H1 (cell line): ENCODE measurements at regions not wholly inside any gene's neighbourhood (a gene's known extent, or its start where the extent isn't known, plus 50 kb on each side); places are given as distances from the start of the nearest gene placed in this dataset.

Experiments used
- CTCF ChIA-PET: fragments of 300-600 bp; sonication (Branson Sonifier 250); formaldehyde crosslinking; loops from one replicate; lab custom pipeline; 2021; ENCODE audit not compliant: partially characterized antibody; lab: Charles Lee
- POLR2A ChIA-PET: fragments of 300-600 bp; sonication (Branson Sonifier 250); formaldehyde crosslinking; loops from one replicate; lab custom pipeline; 2021; ENCODE audit warnings: inconsistent platforms; ENCODE audit not compliant: partially characterized antibody; lab: Charles Lee
- DNase-seq, 2 experiments: peaks; one replicate each; pipeline versions ENCODE4 v3.0.0 to v3.0.0-alpha.2; 2010 to 2022; ENCODE audit warnings: low spot score in 2 of 2, low read depth in 1 of 2, mixed read lengths in 1 of 2
- FAIRE-seq: peaks from 2 replicates; lab custom pipeline; 2011; peaks lifted over from hg19 to GRCh38; lab: Jason Lieb, UNC
- H2AFZ ChIP-seq: 2 replicates; pipeline ENCODE4 v1.8.1; 2012; ENCODE audit warnings: low read length, inconsistent platforms
- H2AK5ac ChIP-seq: 2 replicates; pipeline ENCODE4 v1.6.1; 2013; ENCODE audit warnings: low read depth, low read length
- H2BK120ac ChIP-seq: replicated peaks from 2 replicates; pipeline ENCODE3; 2013; ENCODE audit warnings: low read depth, low read length, inconsistent platforms
- H2BK12ac ChIP-seq: 2 replicates; pipeline ENCODE4 v1.6.1; 2013; ENCODE audit warnings: low read depth, low read length
- H2BK15ac ChIP-seq: 2 replicates; pipeline ENCODE4 v1.6.1; 2013; ENCODE audit warnings: low read length
- H2BK20ac ChIP-seq: 2 replicates; pipeline ENCODE4 v1.6.1; 2013; ENCODE audit warnings: low read length
- H2BK5ac ChIP-seq: 2 replicates; pipeline ENCODE4 v1.6.1; 2013; ENCODE audit warnings: low read depth, low read length
- H3K14ac ChIP-seq: 2 replicates; pipeline ENCODE4 v1.6.1; 2013; ENCODE audit warnings: inconsistent platforms; ENCODE audit not compliant: insufficient read length
- H3K18ac ChIP-seq: 2 replicates; pipeline ENCODE4 v1.6.1; 2013; ENCODE audit warnings: low read length; ENCODE audit errors: extremely low read depth
- H3K23ac ChIP-seq: 2 replicates; pipeline ENCODE4 v1.6.1; 2013; ENCODE audit warnings: inconsistent platforms; ENCODE audit not compliant: insufficient read length
- H3K23me2 ChIP-seq: 2 replicates; pipeline ENCODE4 v1.6.1; 2013; ENCODE audit warnings: low read depth, low read length
- H3K27ac ChIP-seq: 2 replicates; pipeline ENCODE4 v1.6.1; 2011; ENCODE audit warnings: low read depth, low read length, inconsistent platforms
- H3K27me3 ChIP-seq, 4 experiments: replicated peaks in 1 of 4; 1 replicate in 1 of 4; 2 replicates in 3 of 4; pipeline versions ENCODE4 v1.6.1 to v1.8.1; 2011 to 2013; ENCODE audit warnings: low read length in 3 of 4, mild to moderate bottlenecking in 3 of 4, inconsistent platforms in 2 of 4, mixed read lengths in 2 of 4, moderate library complexity in 1 of 4; ENCODE audit not compliant: control insufficient read depth in 3 of 4, insufficient read depth in 3 of 4; ENCODE audit errors: extremely low read depth in 1 of 4
- H3K36me3 ChIP-seq, 4 experiments: 2 replicates each; pipeline versions ENCODE4 v1.6.1 to v1.8.1; 2011 to 2013; ENCODE audit warnings: mild to moderate bottlenecking in 4 of 4, low read length in 3 of 4, moderate library complexity in 2 of 4, control low read depth in 1 of 4, inconsistent platforms in 1 of 4; ENCODE audit not compliant: insufficient read depth in 4 of 4, control insufficient read depth in 2 of 4
- H3K4ac ChIP-seq: replicated peaks from 2 replicates; pipeline ENCODE3; 2013; ENCODE audit warnings: low read length, low read depth, mixed read lengths, inconsistent platforms; ENCODE audit not compliant: insufficient read length
- H3K4me1 ChIP-seq, 4 experiments: replicated peaks in 1 of 4; 1 replicate in 1 of 4; 2 replicates in 3 of 4; pipeline versions ENCODE4 v1.6.1 to v1.8.1; 2011 to 2013; ENCODE audit warnings: low read length in 3 of 4, inconsistent platforms in 2 of 4, mixed read lengths in 1 of 4; ENCODE audit not compliant: insufficient read depth in 4 of 4, control insufficient read depth in 3 of 4
- H3K4me2 ChIP-seq, 2 experiments: 2 replicates each; pipeline versions ENCODE4 v1.6.1 to v1.8.1; 2011 to 2013; ENCODE audit warnings: low read depth in 2 of 2, low read length in 2 of 2, control low read depth in 1 of 2, inconsistent platforms in 1 of 2, mild to moderate bottlenecking in 1 of 2; ENCODE audit not compliant: insufficient read depth in 1 of 2
- H3K4me3 ChIP-seq, 4 experiments: fragments of 200-600, 300-600 bp in 1 of 4; sonication (generic), shearing (Covaris generic), sonication (Bioruptor Twin) in 1 of 4; 2 replicates each; pipeline versions ENCODE4 v1.5.1 to v1.8.1; 2011 to 2016; ENCODE audit warnings: low read length in 4 of 4, low read depth in 3 of 4, control low read depth in 2 of 4, inconsistent platforms in 2 of 4, mild to moderate bottlenecking in 2 of 4, mixed read lengths in 1 of 4, moderate library complexity in 1 of 4; ENCODE audit not compliant: insufficient read depth in 2 of 4; ENCODE audit errors: extremely low read depth in 1 of 4
- H3K56ac ChIP-seq: replicated peaks from 2 replicates; pipeline ENCODE3; 2013; ENCODE audit warnings: low read depth, mild to moderate bottlenecking, mixed read lengths, low read length, inconsistent platforms; ENCODE audit not compliant: insufficient read length
- H3K79me1 ChIP-seq: 2 replicates; pipeline ENCODE4 v1.6.1; 2013; ENCODE audit warnings: low read depth, low read length, control low read depth
- H3K79me2 ChIP-seq, 2 experiments: 2 replicates each; pipeline versions ENCODE4 v1.6.1 to v1.8.1; 2012 to 2013; ENCODE audit warnings: low read length in 2 of 2, mild to moderate bottlenecking in 2 of 2, inconsistent platforms in 1 of 2; ENCODE audit not compliant: insufficient read depth in 2 of 2, control insufficient read depth in 1 of 2
- H3K9ac ChIP-seq, 4 experiments: replicated peaks in 1 of 4; 1 replicate in 1 of 4; 2 replicates in 3 of 4; pipeline versions ENCODE4 v1.6.1 to v1.8.1; 2011 to 2013; ENCODE audit warnings: low read depth in 3 of 4, low read length in 3 of 4, control low read depth in 2 of 4, mild to moderate bottlenecking in 2 of 4, moderate library complexity in 2 of 4, inconsistent platforms in 1 of 4; ENCODE audit errors: extremely low read depth in 1 of 4
- H3K9me3 ChIP-seq, 2 experiments: 2 replicates each; pipeline versions ENCODE4 v1.6.1 to v1.8.1; 2012 to 2013; ENCODE audit warnings: mild to moderate bottlenecking in 2 of 2, moderate library complexity in 2 of 2, control low read depth in 1 of 2, inconsistent platforms in 1 of 2, low read depth in 1 of 2, low read length in 1 of 2, mixed read lengths in 1 of 2; ENCODE audit not compliant: insufficient read depth in 2 of 2
- H4K20me1 ChIP-seq, 2 experiments: replicated peaks in 1 of 2; 2 replicates each; pipeline versions ENCODE3 to v1.8.1; 2011 to 2013; ENCODE audit warnings: inconsistent platforms in 2 of 2, low read length in 2 of 2, mild to moderate bottlenecking in 1 of 2; ENCODE audit not compliant: insufficient read depth in 2 of 2, control insufficient read depth in 1 of 2
- H4K5ac ChIP-seq: 2 replicates; pipeline ENCODE4 v1.6.1; 2013; ENCODE audit warnings: low read length, low read depth, mixed read lengths, inconsistent platforms; ENCODE audit not compliant: insufficient read length
- H4K8ac ChIP-seq: 2 replicates; pipeline ENCODE4 v1.8.0; 2013; ENCODE audit warnings: mild to moderate bottlenecking, moderate library complexity, low read length, inconsistent platforms; ENCODE audit not compliant: insufficient read depth; ENCODE audit errors: extremely low read depth
- H4K91ac ChIP-seq: replicated peaks from 2 replicates; pipeline ENCODE3; 2013; ENCODE audit warnings: low read length, mixed read lengths, inconsistent platforms; ENCODE audit not compliant: insufficient read length
- ASH2L ChIP-seq: fragments of 200-600, 300-600 bp; sonication (generic); IDR thresholded peaks from one replicate; pipeline ENCODE4 v1.7.1; 2017; ENCODE audit warnings: low read length
- EP300 ChIP-seq, 2 experiments: IDR thresholded peaks; 1 replicate in 1 of 2; 2 replicates in 1 of 2; pipeline ENCODE4 v1.6.1; 2011 to 2012; ENCODE audit warnings: low read depth in 2 of 2, low read length in 2 of 2, mild to moderate bottlenecking in 2 of 2, borderline replicate concordance in 1 of 2, inconsistent platforms in 1 of 2, moderate library complexity in 1 of 2
- KDM4A ChIP-seq: IDR thresholded peaks from one replicate; pipeline ENCODE4 v1.7.1; 2012; ENCODE audit warnings: low read depth, mild to moderate bottlenecking, moderate library complexity, low read length, inconsistent platforms; ENCODE audit not compliant: severe bottlenecking
- MAFK ChIP-seq: IDR thresholded peaks from 2 replicates; pipeline ENCODE4 v1.6.1; 2012; ENCODE audit warnings: low read depth, mild to moderate bottlenecking, improper control_type of control experiment, low read length
- NRF1 ChIP-seq: IDR thresholded peaks from 2 replicates; pipeline ENCODE4 v1.6.1; 2011; ENCODE audit warnings: mild to moderate bottlenecking, low read depth, low read length, improper control_type of control experiment
- POLR2AphosphoS5 ChIP-seq: IDR thresholded peaks from 2 replicates; pipeline ENCODE4 v1.6.1; 2011; ENCODE audit warnings: low read depth, low read length
- RFX5 ChIP-seq: IDR thresholded peaks from 2 replicates; pipeline ENCODE4 v1.6.1; 2011; ENCODE audit warnings: low read depth, low read length, improper control_type of control experiment, borderline replicate concordance
- SIX5 ChIP-seq: IDR thresholded peaks from 2 replicates; pipeline ENCODE4 v1.6.1; 2011; ENCODE audit warnings: mild to moderate bottlenecking, low read depth, low read length
- SP4 ChIP-seq: IDR thresholded peaks from 2 replicates; pipeline ENCODE4 v1.6.1; 2012; ENCODE audit warnings: low read length, inconsistent platforms
- WGBS, 2 experiments: shearing (Covaris generic) in 1 of 2; methylation state at CpG; one replicate each; pipeline versions ENCODE4 v1.1.6 to v1.1.7; 2013 to 2015; ENCODE audit warnings: low lambda C conversion rate in 2 of 2, mixed read lengths in 2 of 2, inconsistent platforms in 1 of 2, low coverage in 1 of 2, missing lambda C conversion rate in 1 of 2; ENCODE audit not compliant: insufficient replicate concordance in 2 of 2, insufficient coverage in 1 of 2, insufficient read length in 1 of 2; ENCODE audit errors: extremely low coverage in 1 of 2, missing lambda C conversion rate in 1 of 2; 5-methylcytosine and 5-hydroxymethylcytosine counted together
- TF ChIP-seq, protein P1 (sequence below): IDR thresholded peaks from 2 replicates; pipeline ENCODE4 v1.6.1; 2012; ENCODE audit warnings: inconsistent platforms
- TF ChIP-seq, protein P2 (sequence below), 3 experiments: IDR thresholded peaks; 1 replicate in 2 of 3; 2 replicates in 1 of 3; pipeline versions ENCODE4 v1.5.1 to v1.6.1; 2011; ENCODE audit warnings: low read length in 3 of 3, mild to moderate bottlenecking in 3 of 3, inconsistent platforms in 2 of 3, low read depth in 1 of 3, moderate library complexity in 1 of 3; ENCODE audit not compliant: insufficient read depth in 1 of 3; ENCODE audit errors: control extremely low read depth in 1 of 3

DNA sequence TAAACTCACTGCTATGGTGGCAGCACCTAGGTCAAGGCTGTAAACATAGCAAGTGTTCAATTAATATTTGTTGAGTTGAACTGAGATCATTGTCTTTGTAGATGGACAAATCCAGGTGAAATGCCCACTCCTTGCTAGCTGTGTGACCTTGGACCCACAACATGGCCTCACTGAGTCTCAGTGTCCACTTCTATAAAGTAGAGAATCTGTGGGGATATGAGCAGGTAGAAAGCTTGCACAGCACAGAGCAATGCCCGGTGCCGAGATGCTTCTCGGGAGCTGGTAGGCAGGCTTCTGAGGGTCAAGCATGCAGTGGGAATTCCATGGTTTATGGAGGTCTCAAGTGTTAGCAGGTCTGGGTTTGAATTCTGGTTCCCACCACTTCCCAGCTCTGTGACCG lies 97.9 kb upstream of the SYT13 start:
- Histone ChIP-seq H3K9me3 (no peaks in the 10 kb centered on the region), H3K79me1 (no peaks in the 10 kb centered on the region), H3K18ac (no peak overlapping the region), H4K91ac (no peak overlapping the region), H2BK120ac (no peak overlapping the region), H2BK12ac (0 out of 2 replicates have a peak overlapping the region, but pooled peaks have one; percentile 39), H3K14ac (no peak overlapping the region), H4K20me1 (no peaks in the 10 kb centered on the region), H3K4ac (no peak overlapping the region), H3K9ac (no peak overlapping the region), H3K23ac (no peak overlapping the region), H2BK15ac (0 out of 2 replicates have a peak overlapping the region, but pooled peaks have one; percentile 26), H4K5ac (no peak overlapping the region), H2BK5ac (no peak overlapping the region), H3K27ac (no peak overlapping the region), H3K23me2 (no peaks in the 10 kb centered on the region), H3K4me3 (no peak overlapping the region), H2AFZ (no peak overlapping the region), H3K36me3 (no peaks in the 10 kb centered on the region), H3K4me2 (no peak overlapping the region), H3K27me3 (no peaks in the 10 kb centered on the region; a peak in 1 of 7 replicates), H2BK20ac (no peak overlapping the region; the same call in 1 of the 2 replicates), H4K8ac (no peak overlapping the region), H3K4me1 (peaks cover 0 to 2% (median 0%) of the 10 kb centered on the region in 4 experiments; a peak in 2 of 7 replicates), H2AK5ac (no peak overlapping the region), H3K56ac (no peak overlapping the region), H3K79me2 (no peaks in the 10 kb centered on the region)
- TF ChIP-seq EP300 (IDR thresholded peaks at IDR 0.05; ENCODE audit: borderline replicate concordance in 1 of 2, low read depth in 2 of 2, low read length in 2 of 2), result no peak
- TF ChIP-seq ASH2L, result no peak
- no peak for TF ChIP-seq RFX5
- no peak for TF ChIP-seq NRF1
- TF ChIP-seq SP4, result no peak
- TF ChIP-seq KDM4A, result no peak
- TF ChIP-seq, protein P1, sequence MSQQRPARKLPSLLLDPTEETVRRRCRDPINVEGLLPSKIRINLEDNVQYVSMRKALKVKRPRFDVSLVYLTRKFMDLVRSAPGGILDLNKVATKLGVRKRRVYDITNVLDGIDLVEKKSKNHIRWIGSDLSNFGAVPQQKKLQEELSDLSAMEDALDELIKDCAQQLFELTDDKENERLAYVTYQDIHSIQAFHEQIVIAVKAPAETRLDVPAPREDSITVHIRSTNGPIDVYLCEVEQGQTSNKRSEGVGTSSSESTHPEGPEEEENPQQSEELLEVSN, result no peak
- no peak for TF ChIP-seq SIX5
- no peak for TF ChIP-seq MAFK
- TF ChIP-seq, protein P2, sequence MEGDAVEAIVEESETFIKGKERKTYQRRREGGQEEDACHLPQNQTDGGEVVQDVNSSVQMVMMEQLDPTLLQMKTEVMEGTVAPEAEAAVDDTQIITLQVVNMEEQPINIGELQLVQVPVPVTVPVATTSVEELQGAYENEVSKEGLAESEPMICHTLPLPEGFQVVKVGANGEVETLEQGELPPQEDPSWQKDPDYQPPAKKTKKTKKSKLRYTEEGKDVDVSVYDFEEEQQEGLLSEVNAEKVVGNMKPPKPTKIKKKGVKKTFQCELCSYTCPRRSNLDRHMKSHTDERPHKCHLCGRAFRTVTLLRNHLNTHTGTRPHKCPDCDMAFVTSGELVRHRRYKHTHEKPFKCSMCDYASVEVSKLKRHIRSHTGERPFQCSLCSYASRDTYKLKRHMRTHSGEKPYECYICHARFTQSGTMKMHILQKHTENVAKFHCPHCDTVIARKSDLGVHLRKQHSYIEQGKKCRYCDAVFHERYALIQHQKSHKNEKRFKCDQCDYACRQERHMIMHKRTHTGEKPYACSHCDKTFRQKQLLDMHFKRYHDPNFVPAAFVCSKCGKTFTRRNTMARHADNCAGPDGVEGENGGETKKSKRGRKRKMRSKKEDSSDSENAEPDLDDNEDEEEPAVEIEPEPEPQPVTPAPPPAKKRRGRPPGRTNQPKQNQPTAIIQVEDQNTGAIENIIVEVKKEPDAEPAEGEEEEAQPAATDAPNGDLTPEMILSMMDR (IDR thresholded peaks at IDR 0.05; ENCODE audit: control extremely low read depth in 1 of 3, insufficient read depth in 1 of 3, low read depth in 1 of 3, low read length in 3 of 3), result no peak
- no peak for TF ChIP-seq POLR2AphosphoS5
- ChIA-PET POLR2A (no interaction called here), CTCF (interaction anchor here (0.6 to 3.6 kb wide), 8 partner anchors 9 to 467 kb away, joined by 3 to 22 read pairs (median 4); no protein-coding TSS in a partner anchor)
- FAIRE-seq, result no peak
- DNase-seq, result no peak
- 85% methylated on average over 3 of the region's 4 CpGs; no CpG with 5 or more reads in 1 of the 2 experiments for WGBS, 2 experiments
